Tibial nerve (tissue), 4 donors: ENCODE measurements at regions not wholly inside any gene's neighbourhood (a gene's known extent, or its start where the extent isn't known, plus 50 kb on each side); places are given as distances from the start of the nearest gene placed in this dataset.
A peak's percentile ranks its signal among the peaks of the same experiment; 100 is the strongest.

Source experiments
- DNase-seq, 2 donors: peaks; one replicate each; pipeline ENCODE4 v3.0.0-alpha.2; 2019; ENCODE audit warnings: low spot score in 2 of 2
- H3K27ac ChIP-seq, 4 donors: fragments of 200-600 bp; sonication (generic) in 3 of 4; one replicate each; pipeline ENCODE4 v1.5.1; 2017 to 2019; ENCODE audit warnings: mild to moderate bottlenecking in 1 of 4
- H3K27me3 ChIP-seq, 2 donors: fragments of 200-600 bp; sonication (generic) in 1 of 2; one replicate each; pipeline versions ENCODE4 v1.5.1 to v1.6.0; 2017 to 2019
- H3K36me3 ChIP-seq, 3 donors: fragments of 200-600 bp; sonication (generic); one replicate each; pipeline ENCODE4 v1.5.1; 2018 to 2019
- H3K4me1 ChIP-seq, 4 donors: fragments of 200-600 bp; sonication (generic) in 3 of 4; one replicate each; pipeline ENCODE4 v1.5.1; 2017 to 2019
- H3K4me3 ChIP-seq, 4 donors: fragments of 200-600 bp; sonication (generic) in 3 of 4; one replicate each; pipeline ENCODE4 v1.5.1; 2017 to 2019; ENCODE audit warnings: mild to moderate bottlenecking in 1 of 4, moderate library complexity in 1 of 4
- H3K9me3 ChIP-seq, 4 donors: fragments of 200-600 bp; sonication (generic) in 3 of 4; one replicate each; pipeline ENCODE4 v1.5.1; 2017 to 2019
- CTCF ChIP-seq, 5 experiments: fragments of 200-600 bp in 3 of 5; fragments of 450-650 bp in 2 of 5; sonication (generic) in 3 of 5; IDR thresholded peaks; one replicate each; pipeline ENCODE4 v1.5.1; 2016 to 2019; ENCODE audit warnings: antibody characterized with exemption in 5 of 5, mild to moderate bottlenecking in 3 of 5, moderate library complexity in 2 of 5
- EP300 ChIP-seq, 2 donors: sonication (generic); formaldehyde crosslinking; IDR thresholded peaks; one replicate each; pipeline ENCODE4 v1.6.1; 2017; ENCODE audit warnings: antibody characterized with exemption in 2 of 2, mild to moderate bottlenecking in 1 of 2
- POLR2A ChIP-seq, 2 donors: fragments of 450-650 bp; IDR thresholded peaks; one replicate each; pipeline ENCODE4 v1.6.1; 2017; ENCODE audit warnings: antibody characterized with exemption in 2 of 2, mild to moderate bottlenecking in 2 of 2, moderate library complexity in 2 of 2
- WGBS, 2 donors: methylation state at CpG; one replicate each; pipeline ENCODE4 v1.1.5; 2018; 5-methylcytosine and 5-hydroxymethylcytosine counted together

DNA sequence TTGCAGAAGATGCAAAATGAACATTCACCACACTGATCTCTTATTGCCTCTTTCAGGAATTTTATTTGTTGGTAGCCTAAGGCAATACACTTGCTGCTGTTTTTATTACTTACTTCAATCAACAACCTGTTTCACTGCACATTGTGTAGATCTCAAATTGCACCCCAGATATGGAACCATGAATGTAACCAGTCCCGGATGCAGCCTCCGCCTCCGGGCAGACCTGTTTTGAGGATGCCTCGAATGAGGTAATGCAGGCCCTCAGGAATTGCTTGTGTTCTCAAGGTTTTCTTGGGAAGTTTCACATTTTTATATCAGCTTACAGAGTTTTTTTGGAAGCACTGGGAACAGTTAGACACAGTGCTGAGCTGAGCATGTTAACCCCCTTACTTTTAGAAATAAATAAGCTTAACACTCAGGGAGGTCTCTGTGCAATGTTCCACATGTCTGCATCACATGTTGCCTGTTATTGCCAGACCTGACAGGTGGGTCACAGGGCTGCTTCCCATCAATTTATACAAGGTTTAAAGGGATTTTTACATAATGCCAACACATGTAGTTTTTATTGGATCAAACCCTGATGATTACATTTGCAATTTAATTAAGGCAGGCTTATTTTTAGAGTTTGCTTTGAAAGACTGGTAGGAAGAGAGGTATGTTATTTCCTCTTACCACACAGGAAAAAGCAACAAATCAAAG, 193.1 kb upstream of the POM121L12 start:
- Histone ChIP-seq H3K27me3 (no peaks in the 10 kb centered on the region), H3K4me3 (no peak overlapping the region), H3K4me1 (peaks cover 0 to 4% (median 0%) of the 10 kb centered on the region in 4 donors), H3K9me3 (no peaks in the 10 kb centered on the region), H3K36me3 (no peaks in the 10 kb centered on the region), H3K27ac (no peak overlapping the region)
- 74% methylated on average over 4 of the region's 4 CpGs for WGBS, 2 donors
- TF ChIP-seq CTCF (IDR thresholded peaks at IDR 0.05) = no peak
- no peak for TF ChIP-seq POLR2A (IDR thresholded peaks at IDR 0.05)
- TF ChIP-seq EP300 (IDR thresholded peaks at IDR 0.05) = no peak
- no peak for DNase-seq

DNA sequence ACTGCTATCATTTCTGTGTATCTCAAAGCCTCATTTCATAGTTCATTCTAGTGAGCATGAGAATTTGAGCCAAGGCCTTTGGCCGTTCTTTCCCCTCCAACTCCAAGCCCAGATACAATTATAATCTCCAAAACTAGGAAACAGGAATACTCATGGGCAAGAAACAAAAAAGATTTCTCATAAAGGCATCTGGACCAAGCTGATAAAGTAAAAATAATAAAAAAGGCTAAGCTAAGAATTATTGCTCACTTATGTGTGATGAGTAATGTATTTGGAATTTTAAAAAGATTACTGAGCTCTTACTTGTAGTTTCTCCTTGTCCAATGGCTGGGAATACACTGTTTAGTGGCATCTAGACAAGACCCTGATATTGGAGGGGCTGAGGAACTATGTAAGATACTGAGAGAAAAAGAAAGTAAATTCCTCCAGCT, 196.4 kb upstream of the POM121L12 start:
- no peaks in the 10 kb centered on the region for H3K27me3 ChIP-seq
- no peak overlapping the region for H3K4me3 ChIP-seq
- TF ChIP-seq EP300 (IDR thresholded peaks at IDR 0.05) (no peak), POLR2A (IDR thresholded peaks at IDR 0.05) (no peak), CTCF (IDR thresholded peaks at IDR 0.05) (no peak)
- H3K36me3 ChIP-seq = no peaks in the 10 kb centered on the region
- DNase-seq = no peak
- peaks cover 0 to 4% (median 0%) of the 10 kb centered on the region in 4 donors for H3K4me1 ChIP-seq
- 33 to 34% methylated on average over 1 of the region's 1 CpG for WGBS, 2 donors
- H3K27ac ChIP-seq = peak overlapping the region in 1 of 4 donors; percentile 30
- no peaks in the 10 kb centered on the region for H3K9me3 ChIP-seq

DNA sequence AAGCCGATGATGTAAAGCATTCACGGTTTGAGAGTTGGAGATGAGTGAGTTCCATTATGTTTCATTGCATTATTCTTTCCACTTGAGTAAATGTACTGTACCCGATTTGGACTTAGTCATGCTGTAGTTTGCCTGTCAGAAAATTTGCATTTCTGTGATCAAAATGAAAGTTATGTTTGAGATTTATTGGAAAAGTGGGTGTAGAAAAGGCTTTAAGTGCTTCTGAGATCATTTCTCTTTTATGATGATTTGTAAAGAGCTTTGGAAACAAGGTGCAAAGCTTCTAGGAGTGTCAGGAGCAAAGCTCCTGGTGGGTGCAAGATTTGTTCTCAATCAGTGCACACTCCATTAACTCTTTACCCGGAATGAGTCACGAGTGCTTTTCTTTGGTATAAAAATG, 204.1 kb upstream of the POM121L12 start:
- no peak for DNase-seq
- TF ChIP-seq POLR2A (IDR thresholded peaks at IDR 0.05) (no peak), CTCF (IDR thresholded peaks at IDR 0.05) (no peak), EP300 (IDR thresholded peaks at IDR 0.05) (no peak)
- Histone ChIP-seq H3K27me3 (no peaks in the 10 kb centered on the region), H3K36me3 (no peaks in the 10 kb centered on the region), H3K27ac (no peak overlapping the region), H3K9me3 (no peaks in the 10 kb centered on the region), H3K4me1 (peaks cover 0 to 4% (median 0%) of the 10 kb centered on the region in 4 donors), H3K4me3 (no peak overlapping the region)
- WGBS, 2 donors = 50 to 62% methylated on average over 5 of the region's 5 CpGs

- 92 to 95% methylated on average over 1 of the region's 1 CpG for WGBS, 2 donors
Measured at GRCh38 chr7:52830801-52831200, 204.6 kb upstream of the POM121L12 start.

More at GRCh38 chr7:52830801-52831200, 204.6 kb upstream of the POM121L12 start:
- DNase-seq = no peak
- H3K27ac ChIP-seq = no peak overlapping the region
- H3K9me3 ChIP-seq = no peaks in the 10 kb centered on the region
- no peaks in the 10 kb centered on the region for H3K27me3 ChIP-seq
- TF ChIP-seq POLR2A (IDR thresholded peaks at IDR 0.05) (no peak), CTCF (IDR thresholded peaks at IDR 0.05) (no peak), EP300 (IDR thresholded peaks at IDR 0.05) (no peak)
- H3K36me3 ChIP-seq = no peaks in the 10 kb centered on the region
- H3K4me3 ChIP-seq = no peak overlapping the region
- H3K4me1 ChIP-seq = peaks cover 0 to 4% (median 0%) of the 10 kb centered on the region in 4 donors
